Gastrocnemius medialis (tissue), 4 donors: ENCODE measurements at regions not wholly inside any gene's neighbourhood (a gene's known extent, or its start where the extent isn't known, plus 50 kb on each side); places are given as distances from the start of the nearest gene placed in this dataset.

Experiments used
- CTCF ChIP-seq, 5 experiments: fragments of 450-650 bp in 3 of 5; fragments of 200-600 bp in 2 of 5; sonication (generic) in 2 of 5; IDR thresholded peaks in 4 of 5; conservative IDR thresholded peaks in 1 of 5; 1 replicate in 4 of 5; 2 replicates in 1 of 5; pipeline ENCODE4 v1.5.1; 2016 to 2019; ENCODE audit warnings: antibody characterized with exemption in 5 of 5, mild to moderate bottlenecking in 3 of 5, moderate library complexity in 3 of 5
- POLR2A ChIP-seq, 2 donors: fragments of 450-650 bp; IDR thresholded peaks; one replicate each; pipeline ENCODE4 v1.6.1; 2017; ENCODE audit warnings: antibody characterized with exemption in 2 of 2, mild to moderate bottlenecking in 2 of 2, moderate library complexity in 2 of 2

GRCh38 chr10:44809647-44810046, 101.5 kb upstream of the TMEM72 start:
- no peak for TF ChIP-seq POLR2A (IDR thresholded peaks at IDR 0.05)
- TF ChIP-seq CTCF (IDR thresholded peaks at IDR 0.05 in 4 of 5, conservative IDR thresholded peaks at IDR 0.05 in 1 of 5) = no peak
